Liver (tissue), 8 donors: ENCODE measurements at regions not wholly inside any gene's neighbourhood (a gene's known extent, or its start where the extent isn't known, plus 50 kb on each side); places are given as distances from the start of the nearest gene placed in this dataset.

Source experiments
- DNase-seq: peaks from one replicate; pipeline ENCODE4 v3.0.0-alpha.2; 2017; ENCODE audit warnings: low spot score
- H3K27ac ChIP-seq, 2 donors: one replicate each; pipeline ENCODE4 v1.7.0; 2013; ENCODE audit warnings: inconsistent platforms in 2 of 2, low read length in 2 of 2, control low read depth in 1 of 2, low read depth in 1 of 2, mild to moderate bottlenecking in 1 of 2
- H3K27me3 ChIP-seq, 4 donors: one replicate each; pipeline versions ENCODE4 v1.6.1 to v1.7.0; 2013; ENCODE audit warnings: low read length in 3 of 4, inconsistent platforms in 1 of 4, mild to moderate bottlenecking in 1 of 4, moderate library complexity in 1 of 4; ENCODE audit not compliant: control insufficient read depth in 4 of 4, insufficient read depth in 4 of 4
- H3K36me3 ChIP-seq, 4 donors: one replicate each; pipeline versions ENCODE4 v1.6.1 to v1.7.0; 2013; ENCODE audit warnings: low read length in 3 of 4, mild to moderate bottlenecking in 3 of 4, low read depth in 1 of 4, moderate library complexity in 1 of 4; ENCODE audit not compliant: control insufficient read depth in 4 of 4, insufficient read depth in 3 of 4
- H3K4me1 ChIP-seq, 4 donors: one replicate each; pipeline versions ENCODE4 v1.6.1 to v1.7.0; 2013; ENCODE audit warnings: low read length in 3 of 4, mild to moderate bottlenecking in 3 of 4, moderate library complexity in 1 of 4; ENCODE audit not compliant: control insufficient read depth in 4 of 4, insufficient read depth in 4 of 4
- H3K4me3 ChIP-seq, 3 donors: one replicate each; pipeline versions ENCODE4 v1.6.1 to v1.7.0; 2013; ENCODE audit warnings: low read length in 3 of 3, control low read depth in 1 of 3, low read depth in 1 of 3, mild to moderate bottlenecking in 1 of 3
- H3K9ac ChIP-seq, 2 donors: one replicate each; pipeline ENCODE4 v1.7.0; 2013; ENCODE audit warnings: low read length in 2 of 2, mild to moderate bottlenecking in 2 of 2, moderate library complexity in 2 of 2, control low read depth in 1 of 2, low read depth in 1 of 2
- H3K9me3 ChIP-seq, 4 donors: one replicate each; pipeline versions ENCODE4 v1.6.1 to v1.7.0; 2013; ENCODE audit warnings: low read length in 3 of 4; ENCODE audit not compliant: control insufficient read depth in 4 of 4
- CTCF ChIP-seq: fragments of 150-350 bp; IDR thresholded peaks from 2 replicates; pipeline ENCODE4 v1.5.1; 2017; ENCODE audit warnings: improper control_type of control experiment, low read depth, low read length; ENCODE audit not compliant: missing input control
- EGR1 ChIP-seq, 2 donors: IDR thresholded peaks; 2 replicates each; pipeline ENCODE4 v1.6.1; 2016 to 2018; ENCODE audit warnings: antibody characterized with exemption in 2 of 2, low read depth in 2 of 2
- FOXA1 ChIP-seq: IDR thresholded peaks from 2 replicates; pipeline ENCODE4 v1.6.1; 2016; ENCODE audit warnings: antibody characterized with exemption
- GABPA ChIP-seq, 2 donors: IDR thresholded peaks in 1 of 2; conservative IDR thresholded peaks in 1 of 2; 2 replicates each; pipeline ENCODE4 v1.6.1; 2016; ENCODE audit warnings: antibody characterized with exemption in 2 of 2, mild to moderate bottlenecking in 1 of 2, moderate library complexity in 1 of 2
- HNF4A ChIP-seq, 2 donors: conservative IDR thresholded peaks; 2 replicates each; pipeline ENCODE4 v1.6.1; 2016; ENCODE audit warnings: antibody characterized with exemption in 2 of 2, mild to moderate bottlenecking in 2 of 2
- HNF4G ChIP-seq: IDR thresholded peaks from 2 replicates; pipeline ENCODE4 v1.6.1; 2016; ENCODE audit warnings: antibody characterized with exemption
- JUND ChIP-seq, 2 donors: IDR thresholded peaks; 2 replicates each; pipeline ENCODE4 v1.6.1; 2016; ENCODE audit warnings: antibody characterized with exemption in 2 of 2
- MAX ChIP-seq: IDR thresholded peaks from 2 replicates; pipeline ENCODE4 v1.6.1; 2016; ENCODE audit warnings: antibody characterized with exemption
- NR2F2 ChIP-seq: IDR thresholded peaks from 2 replicates; pipeline ENCODE4 v1.6.1; 2016; ENCODE audit warnings: antibody characterized with exemption
- RAD21 ChIP-seq, 2 donors: IDR thresholded peaks; 2 replicates each; pipeline ENCODE4 v1.6.1; 2016; ENCODE audit warnings: antibody characterized with exemption in 2 of 2, mild to moderate bottlenecking in 2 of 2
- REST ChIP-seq: IDR thresholded peaks from 2 replicates; pipeline ENCODE4 v1.6.1; 2016; ENCODE audit warnings: antibody characterized with exemption, mild to moderate bottlenecking
- RXRA ChIP-seq, 2 donors: IDR thresholded peaks; 2 replicates each; pipeline ENCODE4 v1.6.1; 2017 to 2018; ENCODE audit warnings: antibody characterized with exemption in 2 of 2, mild to moderate bottlenecking in 1 of 2
- SP1 ChIP-seq: IDR thresholded peaks from 2 replicates; pipeline ENCODE4 v1.6.1; 2018; ENCODE audit warnings: antibody characterized with exemption, mild to moderate bottlenecking
- TAF1 ChIP-seq: conservative IDR thresholded peaks from 2 replicates; pipeline ENCODE4 v1.6.1; 2016; ENCODE audit warnings: antibody characterized with exemption, mild to moderate bottlenecking
- YY1 ChIP-seq: IDR thresholded peaks from 2 replicates; pipeline ENCODE4 v1.6.1; 2016; ENCODE audit warnings: antibody characterized with exemption, mild to moderate bottlenecking
- ZBTB33 ChIP-seq: IDR thresholded peaks from 2 replicates; pipeline ENCODE4 v1.6.1; 2016; ENCODE audit warnings: antibody characterized with exemption
- WGBS: extraction: QIAGEN DNeasy Blood & Tissue Kit; methylation state at CpG from one replicate; pipeline ENCODE4 v1.1.7; 2013; 5-methylcytosine and 5-hydroxymethylcytosine counted together
- donor health status: healthy.
- donor health status: healthy.
- donor health status: healthy.
- donor health status: healthy.
- donor health status: healthy.

- 88% methylated on average over 1 of the region's 1 CpG for WGBS
- DNase-seq = no peak
- TF ChIP-seq REST = no peak
- TF ChIP-seq NR2F2 = peak; percentile 24
- no peak for TF ChIP-seq JUND (IDR thresholded peaks at IDR 0.05)
- TF ChIP-seq RAD21 (IDR thresholded peaks at IDR 0.05) = no peak
- no peak for TF ChIP-seq TAF1
- peak in 1 of 2 donors; percentile 44 for TF ChIP-seq RXRA (IDR thresholded peaks at IDR 0.05)
- Histone ChIP-seq H3K4me1 (no peaks in the 10 kb centered on the region), H3K27me3 (no peaks in the 10 kb centered on the region), H3K4me3 (no peak overlapping the region), H3K9me3 (no peaks in the 10 kb centered on the region), H3K9ac (no peak overlapping the region), H3K36me3 (no peaks in the 10 kb centered on the region), H3K27ac (no peak overlapping the region)
These were observed 457.9 kb upstream of the ADAMTS9 start for GRCh38 chr3:65145680-65146079.

- no peaks in the 10 kb centered on the region for H3K36me3 ChIP-seq
- TF ChIP-seq EGR1 (IDR thresholded peaks at IDR 0.05; ENCODE audit: low read depth in 2 of 2) (no peak), CTCF (no peak), FOXA1 (no peak), SP1 (no peak), NR2F2 (no peak), ZBTB33 (no peak), HNF4G (no peak), TAF1 (no peak), GABPA (IDR thresholded peaks at IDR 0.05 in 1 of 2, conservative IDR thresholded peaks at IDR 0.05 in 1 of 2) (no peak), MAX (no peak), RAD21 (IDR thresholded peaks at IDR 0.05) (no peak), HNF4A (conservative IDR thresholded peaks at IDR 0.05) (no peak), YY1 (no peak)
- H3K27ac ChIP-seq = no peak overlapping the region
- no peaks in the 10 kb centered on the region for H3K4me1 ChIP-seq
- no peak overlapping the region for H3K4me3 ChIP-seq
- DNase-seq = no peak
- no peak overlapping the region for H3K9ac ChIP-seq
- H3K9me3 ChIP-seq = no peaks in the 10 kb centered on the region
- H3K27me3 ChIP-seq = no peaks in the 10 kb centered on the region
These were observed 457.1 kb upstream of the ADAMTS9 start for GRCh38 chr3:65144791-65145351.
